KMS-11 (cell line): ENCODE measurements at regions not wholly inside any gene's neighbourhood (a gene's known extent, or its start where the extent isn't known, plus 50 kb on each side); places are given as distances from the start of the nearest gene placed in this dataset.

Experiments used
- H2AFZ ChIP-seq: fragments of 200-600 bp; sonication (generic); 2 replicates; pipeline ENCODE4 v1.6.1; 2016; ENCODE audit warnings: antibody characterized with exemption, mixed run types, low read depth
- H3K27ac ChIP-seq: fragments of 200-600 bp; sonication (generic); 2 replicates; pipeline ENCODE4 v1.6.1; 2016; ENCODE audit warnings: mild to moderate bottlenecking, mixed run types
- H3K27me3 ChIP-seq: fragments of 200-600 bp; sonication (generic); 2 replicates; pipeline ENCODE4 v1.6.1; 2017; ENCODE audit warnings: mild to moderate bottlenecking, low read depth, mixed run types, moderate library complexity; ENCODE audit not compliant: insufficient read depth
- H3K36me3 ChIP-seq: fragments of 200-600 bp; sonication (generic); 2 replicates; pipeline ENCODE4 v1.6.1; 2017; ENCODE audit warnings: mild to moderate bottlenecking, mixed run types; ENCODE audit not compliant: insufficient read depth
- H3K4me1 ChIP-seq: fragments of 200-600 bp; sonication (generic); 2 replicates; pipeline ENCODE4 v1.6.1; 2016; ENCODE audit warnings: mild to moderate bottlenecking, low read depth, mixed run types; ENCODE audit not compliant: poor library complexity, severe bottlenecking
- H3K4me2 ChIP-seq: fragments of 200-600 bp; sonication (generic); 2 replicates; pipeline ENCODE4 v1.7.0; 2016; ENCODE audit warnings: mild to moderate bottlenecking, mixed run types
- H3K4me3 ChIP-seq: fragments of 200-600 bp; sonication (generic); IDR thresholded peaks from 2 replicates; pipeline ENCODE4 v1.6.1; 2017; ENCODE audit warnings: low read depth, low read length, mixed read lengths; ENCODE audit not compliant: insufficient read depth
- H3K79me2 ChIP-seq: fragments of 200-600 bp; sonication (generic); 2 replicates; pipeline ENCODE4 v1.6.1; 2016; ENCODE audit warnings: low read depth, mixed run types; ENCODE audit not compliant: insufficient read depth
- H3K9ac ChIP-seq: fragments of 200-600 bp; sonication (generic); 2 replicates; pipeline ENCODE4 v1.6.1; 2016; ENCODE audit warnings: mild to moderate bottlenecking, mixed run types
- H4K20me1 ChIP-seq: fragments of 200-600 bp; sonication (generic); 2 replicates; pipeline ENCODE4 v1.6.1; 2016; ENCODE audit warnings: mild to moderate bottlenecking, mixed run types; ENCODE audit not compliant: insufficient read depth
- TF ChIP-seq, protein P1 (sequence below): fragments of 200-600 bp; sonication (generic); conservative IDR thresholded peaks from 2 replicates; pipeline ENCODE4 v1.6.1; 2017; ENCODE audit warnings: low read depth, mild to moderate bottlenecking, antibody characterized with exemption, low read length, moderate library complexity, mixed read lengths

DNA sequence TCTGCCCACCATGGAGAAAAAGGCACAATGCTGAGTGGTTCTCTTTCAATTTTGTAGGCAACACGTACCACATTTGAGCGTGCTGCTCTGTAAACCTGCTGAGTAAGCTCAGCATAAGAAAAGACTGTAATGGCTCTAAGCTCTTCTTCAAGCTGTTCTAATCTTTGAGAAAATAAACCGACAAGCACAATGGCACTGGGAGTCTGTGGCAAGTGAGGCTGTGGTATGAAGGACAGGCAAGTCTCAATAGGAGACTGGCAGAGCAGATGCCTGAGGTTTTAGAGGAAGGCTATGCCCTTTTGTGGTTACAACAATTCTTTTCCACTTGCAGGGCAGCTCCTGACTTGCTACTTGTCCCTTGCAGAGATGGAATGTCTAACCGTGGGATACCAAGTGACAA lies 136.7 kb upstream of the EXOC2 start:
- Histone ChIP-seq H4K20me1 (no peaks in the 10 kb centered on the region), H3K4me3 (no peak overlapping the region), H3K36me3 (no peaks in the 10 kb centered on the region), H3K9ac (no peak overlapping the region), H3K79me2 (no peaks in the 10 kb centered on the region), H3K4me1 (no peaks in the 10 kb centered on the region), H2AFZ (no peak overlapping the region), H3K4me2 (no peak overlapping the region), H3K27me3 (no peaks in the 10 kb centered on the region), H3K27ac (no peak overlapping the region)
- TF ChIP-seq, protein P1, sequence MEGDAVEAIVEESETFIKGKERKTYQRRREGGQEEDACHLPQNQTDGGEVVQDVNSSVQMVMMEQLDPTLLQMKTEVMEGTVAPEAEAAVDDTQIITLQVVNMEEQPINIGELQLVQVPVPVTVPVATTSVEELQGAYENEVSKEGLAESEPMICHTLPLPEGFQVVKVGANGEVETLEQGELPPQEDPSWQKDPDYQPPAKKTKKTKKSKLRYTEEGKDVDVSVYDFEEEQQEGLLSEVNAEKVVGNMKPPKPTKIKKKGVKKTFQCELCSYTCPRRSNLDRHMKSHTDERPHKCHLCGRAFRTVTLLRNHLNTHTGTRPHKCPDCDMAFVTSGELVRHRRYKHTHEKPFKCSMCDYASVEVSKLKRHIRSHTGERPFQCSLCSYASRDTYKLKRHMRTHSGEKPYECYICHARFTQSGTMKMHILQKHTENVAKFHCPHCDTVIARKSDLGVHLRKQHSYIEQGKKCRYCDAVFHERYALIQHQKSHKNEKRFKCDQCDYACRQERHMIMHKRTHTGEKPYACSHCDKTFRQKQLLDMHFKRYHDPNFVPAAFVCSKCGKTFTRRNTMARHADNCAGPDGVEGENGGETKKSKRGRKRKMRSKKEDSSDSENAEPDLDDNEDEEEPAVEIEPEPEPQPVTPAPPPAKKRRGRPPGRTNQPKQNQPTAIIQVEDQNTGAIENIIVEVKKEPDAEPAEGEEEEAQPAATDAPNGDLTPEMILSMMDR, result no peak

DNA sequence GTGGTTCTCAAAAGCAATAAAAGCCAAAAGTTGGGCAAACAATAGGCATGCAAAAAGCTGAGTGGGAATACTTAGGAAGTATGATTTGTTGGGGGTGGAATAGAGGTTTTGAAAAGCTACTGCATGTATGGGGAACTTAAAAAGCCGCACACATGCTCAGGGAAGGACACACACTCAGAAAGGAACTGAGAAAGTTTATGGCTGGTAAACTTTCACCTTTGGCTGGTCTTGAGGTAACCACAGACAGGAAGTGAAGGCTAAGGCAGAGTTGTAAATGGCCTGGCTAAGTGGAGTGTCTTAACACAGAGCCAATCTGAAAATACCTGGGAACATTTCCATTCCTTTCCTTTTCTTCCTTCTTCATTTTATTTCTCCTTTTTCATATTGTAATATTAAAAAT lies 134.5 kb upstream of the EXOC2 start:
- H3K4me2 ChIP-seq, result no peak overlapping the region
- H3K27ac ChIP-seq, result no peak overlapping the region
- H3K4me3 ChIP-seq, result no peak overlapping the region
- TF ChIP-seq, protein P1, result no peak
- no peaks in the 10 kb centered on the region for H3K79me2 ChIP-seq
- no peak overlapping the region for H3K9ac ChIP-seq
- no peaks in the 10 kb centered on the region for H4K20me1 ChIP-seq
- no peaks in the 10 kb centered on the region for H3K4me1 ChIP-seq
- no peaks in the 10 kb centered on the region for H3K27me3 ChIP-seq
- no peaks in the 10 kb centered on the region for H3K36me3 ChIP-seq
- no peak overlapping the region for H2AFZ ChIP-seq

DNA sequence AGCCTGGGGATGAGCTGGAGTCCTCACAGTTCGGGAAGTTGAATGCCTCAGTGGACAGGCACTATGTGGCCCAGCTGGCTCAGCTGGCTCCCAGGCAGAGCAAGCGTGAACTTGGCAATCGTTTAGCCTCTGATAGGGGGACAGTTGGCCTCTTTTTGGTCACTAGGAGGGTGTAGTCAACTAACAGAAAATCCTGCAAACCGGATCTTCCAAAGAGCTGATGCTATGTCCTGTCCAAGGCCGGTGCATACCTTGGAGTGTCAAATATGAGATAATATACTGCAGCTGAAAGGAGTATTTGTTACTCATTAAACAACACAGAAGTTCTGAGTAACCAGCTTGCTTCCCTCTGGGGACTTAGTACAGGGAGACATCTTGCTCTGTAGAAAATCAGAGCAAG lies 126.2 kb upstream of the EXOC2 start:
- Histone ChIP-seq H3K79me2 (no peaks in the 10 kb centered on the region), H3K27me3 (no peaks in the 10 kb centered on the region), H3K4me1 (no peaks in the 10 kb centered on the region), H4K20me1 (no peaks in the 10 kb centered on the region), H3K4me2 (no peak overlapping the region), H3K36me3 (no peaks in the 10 kb centered on the region), H3K4me3 (no peak overlapping the region), H3K27ac (no peak overlapping the region), H2AFZ (no peak overlapping the region), H3K9ac (no peak overlapping the region)
- TF ChIP-seq, protein P1, result no peak

DNA sequence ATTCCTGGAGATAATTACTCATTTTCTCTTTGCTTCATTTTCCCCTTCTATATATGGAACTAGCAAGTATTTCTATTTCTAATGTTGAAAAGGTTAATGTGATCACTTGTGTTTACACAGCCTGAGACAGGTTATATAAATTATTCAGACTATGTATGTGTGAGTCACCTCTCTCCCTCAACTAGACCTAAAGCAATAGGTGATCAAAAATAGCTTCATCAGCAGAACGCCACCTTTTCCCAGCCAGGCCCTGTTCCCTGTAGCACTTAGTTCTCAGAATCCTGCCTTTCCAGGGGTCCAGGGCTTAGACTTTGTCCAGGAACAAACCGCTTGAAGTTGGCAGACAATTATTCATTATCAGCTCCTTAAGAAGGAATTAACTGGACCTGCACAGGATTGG lies 125.3 kb upstream of the EXOC2 start:
- H3K4me2 ChIP-seq, result no peak overlapping the region
- no peaks in the 10 kb centered on the region for H4K20me1 ChIP-seq
- H3K27ac ChIP-seq, result no peak overlapping the region
- H3K9ac ChIP-seq, result no peak overlapping the region
- TF ChIP-seq, protein P1, result no peak
- no peak overlapping the region for H2AFZ ChIP-seq
- no peak overlapping the region for H3K4me3 ChIP-seq
- H3K4me1 ChIP-seq, result no peaks in the 10 kb centered on the region
- no peaks in the 10 kb centered on the region for H3K27me3 ChIP-seq
- no peaks in the 10 kb centered on the region for H3K79me2 ChIP-seq
- no peaks in the 10 kb centered on the region for H3K36me3 ChIP-seq
